HG02678 (cell line): ENCODE measurements at regions not wholly inside any gene's neighbourhood (a gene's known extent, or its start where the extent isn't known, plus 50 kb on each side); places are given as distances from the start of the nearest gene placed in this dataset.

Source experiments
- ATAC-seq: cut with Tn5 transposase; IDR thresholded peaks from one replicate; pipeline ENCODE4 v1.9.1; 2021; ENCODE audit warnings: mild to moderate bottlenecking, moderate library complexity; ENCODE audit not compliant: unreplicated experiment

- ATAC-seq: no peak
These were observed 55.5 kb upstream of the FLRT2 start for GRCh38 chr14:85474431-85474830.

- ATAC-seq: no peak
These were observed 54.8 kb upstream of the FLRT2 start for GRCh38 chr14:85475113-85475512.

- no peak for ATAC-seq
These were observed 50.6 kb upstream of the FLRT2 start for GRCh38 chr14:85479306-85479705.

GRCh38 chr14:85479771-85480170, 50.2 kb upstream of the FLRT2 start:
- ATAC-seq: no peak
